ENCODE measurements at regions not wholly inside any gene's neighbourhood (a gene's known extent, or its start where the extent isn't known, plus 50 kb on each side); places are given as distances from the start of the nearest gene placed in this dataset.

GRCh38 chr6:146878952-146879340 is 280.2 kb downstream of the ADGB start:
- Histone ChIP-seq H3K4me3 (ENCODE audit: low read length) (no peak overlapping the region), H3K9me3 (ENCODE audit: insufficient read depth, low read depth, low read length) (no peaks in the 10 kb centered on the region), H3K9ac (ENCODE audit: low read depth, low read length) (no peak overlapping the region), H3K4me1 (ENCODE audit: insufficient read depth, low read length) (peaks cover 8% of the 10 kb centered on the region; the same call in 1 of the 2 replicates), H3K27ac (ENCODE audit: low read length) (no peak overlapping the region), H3K36me3 (ENCODE audit: insufficient read depth, low read depth, low read length) (no peaks in the 10 kb centered on the region), H3K27me3 (ENCODE audit: insufficient read depth, low read length) (no peaks in the 10 kb centered on the region)

- H3K27me3 ChIP-seq (ENCODE audit: insufficient read depth, low read length), result no peaks in the 10 kb centered on the region
- H3K4me3 ChIP-seq (ENCODE audit: low read length), result no peak overlapping the region
- no peaks in the 10 kb centered on the region for H3K9me3 ChIP-seq (ENCODE audit: insufficient read depth, low read depth, low read length)
- H3K36me3 ChIP-seq (ENCODE audit: insufficient read depth, low read depth, low read length), result no peaks in the 10 kb centered on the region
- no peak overlapping the region for H3K27ac ChIP-seq (ENCODE audit: low read length)
- peaks cover 8% of the 10 kb centered on the region; the same call in 1 of the 2 replicates for H3K4me1 ChIP-seq (ENCODE audit: insufficient read depth, low read length)
- no peak overlapping the region for H3K9ac ChIP-seq (ENCODE audit: low read depth, low read length)
Measured at GRCh38 chr6:146879406-146880117, 280.8 kb downstream of the ADGB start.

DNA sequence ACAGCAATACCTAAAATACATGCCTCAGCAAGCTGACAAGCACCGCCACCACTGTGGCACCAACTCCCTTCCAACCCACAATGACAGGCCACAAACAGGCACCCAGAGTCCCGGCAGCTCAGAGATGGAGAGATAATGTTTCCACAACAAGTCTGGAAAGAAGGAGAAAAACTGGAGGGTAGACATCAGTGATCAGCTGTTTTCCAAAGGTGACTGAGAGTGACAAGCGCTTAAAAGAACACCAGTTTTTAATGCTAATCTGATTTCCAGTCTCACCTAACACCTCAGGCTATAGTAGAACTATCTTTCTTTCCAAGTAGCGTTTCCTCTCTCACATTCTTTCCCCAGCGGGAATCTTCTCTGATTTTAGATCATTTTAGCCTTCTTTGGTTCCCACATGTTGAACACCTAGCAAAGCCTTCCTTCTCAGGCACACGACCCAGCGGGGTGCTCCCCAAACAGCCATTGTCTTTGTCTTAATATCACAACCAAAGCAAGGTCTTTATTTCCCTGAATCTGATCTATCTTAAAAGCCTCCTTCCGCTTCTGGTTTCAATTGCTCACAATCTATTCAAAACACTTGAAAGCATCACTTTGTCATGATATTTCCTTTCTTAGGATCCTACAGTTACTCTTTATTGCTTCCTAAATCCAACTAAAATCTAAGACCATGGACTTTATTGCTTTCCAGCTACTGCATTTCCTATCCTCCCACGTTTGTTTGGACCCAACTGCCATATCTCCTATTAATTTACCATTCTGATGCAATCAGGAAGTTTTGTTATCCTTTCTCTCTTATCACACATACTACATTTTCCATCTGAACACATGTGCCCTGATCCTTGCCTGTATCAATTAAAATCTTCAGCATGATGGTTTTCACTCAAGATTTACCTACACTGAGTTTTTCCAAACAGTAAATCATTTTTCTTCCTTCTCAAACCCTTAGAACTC is 282.7 kb downstream of the ADGB start:
- peaks cover 8% of the 10 kb centered on the region; the same call in 1 of the 2 replicates for H3K4me1 ChIP-seq (ENCODE audit: insufficient read depth, low read length)
- no peak overlapping the region for H3K27ac ChIP-seq (ENCODE audit: low read length)
- H3K9me3 ChIP-seq (ENCODE audit: insufficient read depth, low read depth, low read length), result no peaks in the 10 kb centered on the region
- no peak overlapping the region for H3K4me3 ChIP-seq (ENCODE audit: low read length)
- H3K36me3 ChIP-seq (ENCODE audit: insufficient read depth, low read depth, low read length), result no peaks in the 10 kb centered on the region
- no peaks in the 10 kb centered on the region for H3K27me3 ChIP-seq (ENCODE audit: insufficient read depth, low read length)
- no peak overlapping the region for H3K9ac ChIP-seq (ENCODE audit: low read depth, low read length)

GRCh38 chr6:146883640-146884531 is 285.1 kb downstream of the ADGB start:
- Histone ChIP-seq H3K9me3 (ENCODE audit: insufficient read depth, low read depth, low read length) (no peaks in the 10 kb centered on the region), H3K4me3 (ENCODE audit: low read length) (no peak overlapping the region), H3K36me3 (ENCODE audit: insufficient read depth, low read depth, low read length) (no peaks in the 10 kb centered on the region), H3K4me1 (ENCODE audit: insufficient read depth, low read length) (peaks cover 8% of the 10 kb centered on the region; the same call in 1 of the 2 replicates), H3K9ac (ENCODE audit: low read depth, low read length) (no peak overlapping the region), H3K27me3 (ENCODE audit: insufficient read depth, low read length) (no peaks in the 10 kb centered on the region), H3K27ac (ENCODE audit: low read length) (no peak overlapping the region)

GRCh38 chr6:146884728-146885127 is 286.0 kb downstream of the ADGB start:
- Histone ChIP-seq H3K4me3 (ENCODE audit: low read length) (no peak overlapping the region), H3K9ac (ENCODE audit: low read depth, low read length) (no peak overlapping the region), H3K36me3 (ENCODE audit: insufficient read depth, low read depth, low read length) (no peaks in the 10 kb centered on the region), H3K27ac (ENCODE audit: low read length) (no peak overlapping the region), H3K27me3 (ENCODE audit: insufficient read depth, low read length) (no peaks in the 10 kb centered on the region), H3K4me1 (ENCODE audit: insufficient read depth, low read length) (peaks cover 8% of the 10 kb centered on the region; the same call in 1 of the 2 replicates), H3K9me3 (ENCODE audit: insufficient read depth, low read depth, low read length) (no peaks in the 10 kb centered on the region)

GRCh38 chr6:146885708-146886457 is 287.1 kb downstream of the ADGB start:
- Histone ChIP-seq H3K9me3 (ENCODE audit: insufficient read depth, low read depth, low read length) (no peaks in the 10 kb centered on the region), H3K27ac (ENCODE audit: low read length) (no peak overlapping the region), H3K4me3 (ENCODE audit: low read length) (no peak overlapping the region), H3K4me1 (ENCODE audit: insufficient read depth, low read length) (peaks cover 8% of the 10 kb centered on the region; the same call in 1 of the 2 replicates), H3K27me3 (ENCODE audit: insufficient read depth, low read length) (no peaks in the 10 kb centered on the region), H3K9ac (ENCODE audit: low read depth, low read length) (no peak overlapping the region), H3K36me3 (ENCODE audit: insufficient read depth, low read depth, low read length) (no peaks in the 10 kb centered on the region)

GRCh38 chr6:146886587-146887446 is 288.0 kb downstream of the ADGB start:
- Histone ChIP-seq H3K9me3 (ENCODE audit: insufficient read depth, low read depth, low read length) (no peaks in the 10 kb centered on the region), H3K4me3 (ENCODE audit: low read length) (no peak overlapping the region), H3K27ac (ENCODE audit: low read length) (no peak overlapping the region), H3K4me1 (ENCODE audit: insufficient read depth, low read length) (peaks cover under 1% of the 10 kb centered on the region; the same call in 1 of the 2 replicates), H3K27me3 (ENCODE audit: insufficient read depth, low read length) (no peaks in the 10 kb centered on the region), H3K36me3 (ENCODE audit: insufficient read depth, low read depth, low read length) (no peaks in the 10 kb centered on the region), H3K9ac (ENCODE audit: low read depth, low read length) (no peak overlapping the region)

DNA sequence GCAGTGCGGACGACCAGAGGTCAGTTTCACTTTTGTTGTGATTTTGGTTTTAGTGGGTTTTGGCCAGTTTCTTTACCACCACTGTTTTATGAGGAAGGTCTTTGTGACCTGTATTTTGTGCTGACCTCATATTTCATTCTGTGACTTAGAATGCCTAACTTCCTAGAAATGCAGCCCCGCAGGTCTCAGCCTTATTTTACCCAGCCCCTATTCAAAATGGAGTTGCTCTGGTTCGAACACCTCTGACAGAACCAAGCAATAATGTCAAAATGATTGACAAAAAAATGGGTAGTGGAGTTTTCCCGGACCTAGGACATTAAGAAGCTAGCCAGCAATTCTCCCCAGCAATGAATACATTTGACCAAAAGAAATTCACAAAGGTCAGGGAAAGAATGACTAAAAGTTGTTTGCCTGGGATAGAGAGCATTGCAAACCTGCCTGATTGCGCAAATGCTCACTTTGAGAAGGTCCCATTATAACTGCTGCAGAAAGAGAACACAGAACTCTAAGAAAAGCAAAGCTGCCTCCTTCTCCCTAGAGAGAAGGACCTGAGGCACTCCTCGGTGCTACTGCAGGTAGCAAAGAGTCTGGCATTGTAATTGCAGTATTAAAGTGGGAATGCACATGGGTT is 288.8 kb downstream of the ADGB start:
- H3K4me3 ChIP-seq (ENCODE audit: low read length), result no peak overlapping the region
- no peak overlapping the region for H3K9ac ChIP-seq (ENCODE audit: low read depth, low read length)
- H3K9me3 ChIP-seq (ENCODE audit: insufficient read depth, low read depth, low read length), result no peaks in the 10 kb centered on the region
- no peak overlapping the region for H3K27ac ChIP-seq (ENCODE audit: low read length)
- no peaks in the 10 kb centered on the region for H3K4me1 ChIP-seq (ENCODE audit: insufficient read depth, low read length)
- no peaks in the 10 kb centered on the region for H3K36me3 ChIP-seq (ENCODE audit: insufficient read depth, low read depth, low read length)
- H3K27me3 ChIP-seq (ENCODE audit: insufficient read depth, low read length), result no peaks in the 10 kb centered on the region

DNA sequence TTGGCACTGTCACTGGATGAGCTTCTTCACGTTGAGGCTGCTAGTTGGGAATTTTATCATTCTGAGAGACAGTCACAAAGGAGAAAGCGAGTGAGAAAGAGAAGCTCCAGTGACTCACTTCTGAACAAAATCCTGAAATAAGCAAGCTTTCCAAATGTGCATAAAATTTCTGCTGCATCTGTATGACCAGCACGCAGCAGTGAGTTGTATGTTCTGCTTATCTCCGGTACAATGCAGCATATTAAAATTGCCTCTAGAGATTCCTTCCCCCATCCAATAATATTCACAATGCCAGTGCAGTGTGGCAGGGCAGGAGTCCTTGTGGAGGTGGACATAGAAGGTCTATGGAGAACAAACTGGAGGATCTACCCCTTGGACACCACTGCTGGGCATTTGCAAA is 290.5 kb downstream of the ADGB start:
- Histone ChIP-seq H3K4me1 (ENCODE audit: insufficient read depth, low read length) (no peaks in the 10 kb centered on the region), H3K9ac (ENCODE audit: low read depth, low read length) (no peak overlapping the region), H3K36me3 (ENCODE audit: insufficient read depth, low read depth, low read length) (no peaks in the 10 kb centered on the region), H3K4me3 (ENCODE audit: low read length) (no peak overlapping the region), H3K27me3 (ENCODE audit: insufficient read depth, low read length) (no peaks in the 10 kb centered on the region), H3K27ac (ENCODE audit: low read length) (no peak overlapping the region), H3K9me3 (ENCODE audit: insufficient read depth, low read depth, low read length) (no peaks in the 10 kb centered on the region)

DNA sequence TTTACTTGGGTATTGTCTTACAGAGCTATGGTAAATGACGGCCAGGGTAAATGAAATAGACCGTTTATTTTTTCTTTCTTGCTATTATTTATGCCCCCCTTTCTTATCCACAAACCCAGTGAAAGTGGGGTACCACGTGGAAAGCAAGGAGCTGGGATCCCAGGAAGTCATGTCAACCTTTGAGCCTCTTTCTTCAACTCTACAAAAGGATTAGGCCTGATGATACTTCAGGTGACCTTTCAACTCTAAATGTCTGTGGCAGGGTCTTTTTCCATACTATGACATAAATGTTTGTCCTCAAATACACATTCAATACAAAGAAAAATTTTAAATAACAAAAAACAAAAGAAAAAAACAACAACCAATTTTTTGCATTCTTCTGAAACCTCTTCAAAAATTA is 291.4 kb downstream of the ADGB start:
- Histone ChIP-seq H3K27ac (ENCODE audit: low read length) (no peak overlapping the region), H3K9me3 (ENCODE audit: insufficient read depth, low read depth, low read length) (no peaks in the 10 kb centered on the region), H3K36me3 (ENCODE audit: insufficient read depth, low read depth, low read length) (no peaks in the 10 kb centered on the region), H3K4me3 (ENCODE audit: low read length) (no peak overlapping the region), H3K9ac (ENCODE audit: low read depth, low read length) (no peak overlapping the region), H3K27me3 (ENCODE audit: insufficient read depth, low read length) (no peaks in the 10 kb centered on the region), H3K4me1 (ENCODE audit: insufficient read depth, low read length) (no peaks in the 10 kb centered on the region)

Data from iPS-20b (cell line).